NB4 (cell line): ENCODE measurements at regions not wholly inside any gene's neighbourhood (a gene's known extent, or its start where the extent isn't known, plus 50 kb on each side); places are given as distances from the start of the nearest gene placed in this dataset.

ENCODE experiments used
- TF ChIP-seq, protein P1 (sequence below): IDR thresholded peaks from one replicate; pipeline ENCODE4 v1.5.1; 2012; ENCODE audit warnings: low read depth, low read length
- TF ChIP-seq, protein P2 (sequence below): IDR thresholded peaks from 2 replicates; pipeline ENCODE4 v1.6.1; 2011; ENCODE audit warnings: low read depth, low read length

GRCh38 chr1:58312971-58313563 is 233.5 kb downstream of the OMA1 start:
- TF ChIP-seq, protein P1, sequence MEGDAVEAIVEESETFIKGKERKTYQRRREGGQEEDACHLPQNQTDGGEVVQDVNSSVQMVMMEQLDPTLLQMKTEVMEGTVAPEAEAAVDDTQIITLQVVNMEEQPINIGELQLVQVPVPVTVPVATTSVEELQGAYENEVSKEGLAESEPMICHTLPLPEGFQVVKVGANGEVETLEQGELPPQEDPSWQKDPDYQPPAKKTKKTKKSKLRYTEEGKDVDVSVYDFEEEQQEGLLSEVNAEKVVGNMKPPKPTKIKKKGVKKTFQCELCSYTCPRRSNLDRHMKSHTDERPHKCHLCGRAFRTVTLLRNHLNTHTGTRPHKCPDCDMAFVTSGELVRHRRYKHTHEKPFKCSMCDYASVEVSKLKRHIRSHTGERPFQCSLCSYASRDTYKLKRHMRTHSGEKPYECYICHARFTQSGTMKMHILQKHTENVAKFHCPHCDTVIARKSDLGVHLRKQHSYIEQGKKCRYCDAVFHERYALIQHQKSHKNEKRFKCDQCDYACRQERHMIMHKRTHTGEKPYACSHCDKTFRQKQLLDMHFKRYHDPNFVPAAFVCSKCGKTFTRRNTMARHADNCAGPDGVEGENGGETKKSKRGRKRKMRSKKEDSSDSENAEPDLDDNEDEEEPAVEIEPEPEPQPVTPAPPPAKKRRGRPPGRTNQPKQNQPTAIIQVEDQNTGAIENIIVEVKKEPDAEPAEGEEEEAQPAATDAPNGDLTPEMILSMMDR = no peak
- TF ChIP-seq, protein P2, sequence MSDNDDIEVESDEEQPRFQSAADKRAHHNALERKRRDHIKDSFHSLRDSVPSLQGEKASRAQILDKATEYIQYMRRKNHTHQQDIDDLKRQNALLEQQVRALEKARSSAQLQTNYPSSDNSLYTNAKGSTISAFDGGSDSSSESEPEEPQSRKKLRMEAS = no peak
